ENCODE measurements at regions not wholly inside any gene's neighbourhood (a gene's known extent, or its start where the extent isn't known, plus 50 kb on each side); places are given as distances from the start of the nearest gene placed in this dataset.
"Not testable (repeated sequence)": the region's sequence is repeated elsewhere in the genome, so short reads cannot be mapped to it uniquely, and the experiment has no call there.

- not testable (repeated sequence) for DNase-seq (ENCODE audit: low read depth)
Observed at GRCh38 chr1:157321972-157322371, 183.8 kb upstream of the ETV3 start.

GRCh38 chr1:157319567-157319966 is 181.4 kb upstream of the ETV3 start:
- DNase-seq (ENCODE audit: low read depth): no peak

- not testable (repeated sequence) for DNase-seq (ENCODE audit: low read depth)
Observed at GRCh38 chr1:157317229-157317628, 179.0 kb upstream of the ETV3 start.

- DNase-seq (ENCODE audit: low read depth): no peak
Observed at GRCh38 chr1:157315544-157315943, 177.3 kb upstream of the ETV3 start.

- DNase-seq (ENCODE audit: low read depth): no peak
Observed at GRCh38 chr1:157314408-157314807, 176.2 kb upstream of the ETV3 start.

GRCh38 chr1:157313240-157313807 is 175.1 kb upstream of the ETV3 start:
- no peak for DNase-seq (ENCODE audit: low read depth)

GRCh38 chr1:157312082-157312812 is 174.1 kb upstream of the ETV3 start:
- no peak for DNase-seq (ENCODE audit: low read depth)

GRCh38 chr1:157311730-157312081 is 173.5 kb upstream of the ETV3 start:
- no peak for DNase-seq (ENCODE audit: low read depth)

GRCh38 chr1:157310805-157311729 is 172.9 kb upstream of the ETV3 start:
- DNase-seq (ENCODE audit: low read depth): not testable (repeated sequence)

GRCh38 chr1:157310401-157310800 is 172.2 kb upstream of the ETV3 start:
- DNase-seq (ENCODE audit: low read depth): no peak

- DNase-seq (ENCODE audit: low read depth): no peak
Observed at GRCh38 chr1:157307491-157307890, 169.3 kb upstream of the ETV3 start.

- no peak for DNase-seq (ENCODE audit: low read depth)
Observed at GRCh38 chr1:157306896-157307295, 168.7 kb upstream of the ETV3 start.

GRCh38 chr1:157304271-157304670 is 166.1 kb upstream of the ETV3 start:
- DNase-seq (ENCODE audit: low read depth): no peak

- DNase-seq (ENCODE audit: low read depth): no peak
Observed at GRCh38 chr1:157302724-157303123, 164.5 kb upstream of the ETV3 start.

GRCh38 chr1:157302199-157302497 is 164.0 kb upstream of the ETV3 start:
- DNase-seq (ENCODE audit: low read depth): no peak

GRCh38 chr1:157301477-157302198 is 163.4 kb upstream of the ETV3 start:
- no peak for DNase-seq (ENCODE audit: low read depth)

- not testable (repeated sequence) for DNase-seq (ENCODE audit: low read depth)
Observed at GRCh38 chr1:157294387-157295145, 156.4 kb upstream of the ETV3 start.

GRCh38 chr1:157292809-157293564 is 154.8 kb upstream of the ETV3 start:
- DNase-seq (ENCODE audit: low read depth): no peak

GRCh38 chr1:157292302-157292701 is 154.1 kb upstream of the ETV3 start:
- no peak for DNase-seq (ENCODE audit: low read depth)

- no peak for DNase-seq (ENCODE audit: low read depth)
Observed at GRCh38 chr1:157291083-157291482, 152.9 kb upstream of the ETV3 start.

Data from activated gamma-delta T cell treated with anti-CD3 and anti-CD28 coated beads, Interleukin-2, amount 50 U/mL, for 16 hours (primary cell).